ENCODE measurements at regions not wholly inside any gene's neighbourhood (a gene's known extent, or its start where the extent isn't known, plus 50 kb on each side); places are given as distances from the start of the nearest gene placed in this dataset.
A peak's percentile ranks its signal among the peaks of the same experiment; 100 is the strongest.

- DNase-seq = no peak
Measured at GRCh38 chr20:3354247-3354646, 53.2 kb downstream of the DNAAF9 start.

- DNase-seq = no peak
Measured at GRCh38 chr20:3353646-3354045, 53.8 kb downstream of the DNAAF9 start.

DNA sequence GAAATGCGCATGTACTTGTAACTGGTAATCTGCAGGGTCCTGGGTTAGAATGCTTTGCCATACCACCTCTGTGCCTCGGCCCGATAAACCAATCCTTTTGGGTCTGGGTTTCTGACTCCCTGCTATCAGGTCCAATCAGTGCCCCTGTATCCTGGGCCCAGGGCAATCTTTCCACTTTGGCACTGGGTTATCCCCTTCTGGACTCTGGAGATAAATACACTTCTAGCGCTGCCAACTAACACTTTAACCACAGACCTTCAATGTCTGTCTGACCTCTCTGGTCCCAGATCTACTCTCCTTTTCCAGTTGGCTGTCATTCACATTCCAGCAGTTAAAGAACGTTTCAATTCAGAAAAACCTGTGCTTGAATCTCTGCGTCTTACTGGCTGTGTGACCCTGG, 55.3 kb downstream of the DNAAF9 start:
- DNase-seq = no peak

- no peak for DNase-seq
Measured at GRCh38 chr20:3350422-3350821, 57.0 kb downstream of the DNAAF9 start.

GRCh38 chr20:3349786-3350185, 57.7 kb downstream of the DNAAF9 start:
- no peak for DNase-seq

- no peak for DNase-seq
Measured at GRCh38 chr20:3342766-3343165, 64.7 kb downstream of the DNAAF9 start.

GRCh38 chr20:3340443-3340842, 67.0 kb downstream of the DNAAF9 start:
- no peak for DNase-seq

- no peak for DNase-seq
Measured at GRCh38 chr20:3339571-3339970, 67.9 kb downstream of the DNAAF9 start.

DNA sequence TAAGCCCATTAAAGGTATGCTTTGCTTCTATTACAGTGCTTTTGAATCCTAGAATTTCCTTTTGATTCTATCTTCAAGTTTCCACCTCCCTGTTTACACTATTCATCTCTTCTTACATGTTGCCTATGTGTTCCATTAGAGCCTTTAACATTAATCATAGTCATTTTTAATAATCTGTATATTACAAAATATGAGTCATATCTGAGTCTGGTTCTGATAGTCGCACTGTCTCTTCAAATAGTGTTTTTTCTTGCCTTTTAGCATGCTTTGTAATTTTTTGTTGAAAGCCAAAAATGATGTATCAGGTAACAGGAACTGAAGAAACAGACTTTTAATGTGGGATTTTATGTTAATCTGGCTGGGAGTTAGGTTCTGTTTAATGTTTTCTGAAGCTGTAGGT, 68.4 kb downstream of the DNAAF9 start:
- DNase-seq = no peak

GRCh38 chr20:3334156-3334943, 73.1 kb downstream of the DNAAF9 start:
- no peak for DNase-seq

- peak; percentile 39 for DNase-seq
Measured at GRCh38 chr20:3330046-3330741, 77.3 kb downstream of the DNAAF9 start.

GRCh38 chr20:3328501-3328900, 79.0 kb downstream of the DNAAF9 start:
- DNase-seq = no peak

GRCh38 chr20:3326779-3327521, 80.5 kb downstream of the DNAAF9 start:
- no peak for DNase-seq

DNA sequence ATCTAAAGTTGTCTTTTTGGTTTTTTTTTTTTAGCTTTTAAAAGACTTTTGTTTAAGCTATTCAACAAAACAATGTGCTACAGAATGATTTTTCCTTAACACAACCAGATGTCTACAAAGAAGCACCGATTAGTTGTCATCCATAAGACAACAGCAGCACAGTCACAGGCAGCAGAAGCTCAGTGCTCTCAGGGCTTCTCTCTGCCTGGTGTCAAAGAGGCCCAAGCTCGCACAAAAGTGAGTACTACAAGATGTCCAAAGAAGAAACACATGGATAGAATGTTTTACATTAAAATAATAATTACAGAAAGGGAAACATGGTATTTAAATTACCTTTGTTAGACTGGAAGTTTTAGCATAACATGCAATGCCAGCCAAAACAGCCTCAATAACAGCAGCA, 81.6 kb downstream of the DNAAF9 start:
- no peak for DNase-seq

DNA sequence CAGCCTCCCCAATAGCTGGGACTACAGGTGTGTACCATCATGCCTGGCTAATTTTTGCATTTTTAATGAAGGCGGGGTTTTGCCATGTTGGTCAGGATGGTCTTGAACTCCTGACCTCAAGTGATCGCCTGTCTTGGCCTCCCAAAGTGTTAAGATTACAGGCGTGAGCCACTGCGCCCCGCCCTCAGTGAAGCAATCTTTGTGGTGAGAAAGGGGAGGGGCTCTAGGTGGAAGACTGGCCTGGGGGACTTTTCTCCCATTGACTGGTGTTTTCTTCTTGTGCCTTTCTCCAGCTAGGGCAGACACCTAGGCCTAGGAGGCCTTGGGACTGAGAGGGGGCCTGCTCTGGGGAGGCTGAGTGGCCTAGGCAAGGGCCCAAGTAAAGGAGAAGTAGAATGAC, 84.1 kb downstream of the DNAAF9 start:
- DNase-seq = no peak

- DNase-seq = no peak
Measured at GRCh38 chr20:3318226-3318884, 79.4 kb upstream of the SLC4A11 start.

DNA sequence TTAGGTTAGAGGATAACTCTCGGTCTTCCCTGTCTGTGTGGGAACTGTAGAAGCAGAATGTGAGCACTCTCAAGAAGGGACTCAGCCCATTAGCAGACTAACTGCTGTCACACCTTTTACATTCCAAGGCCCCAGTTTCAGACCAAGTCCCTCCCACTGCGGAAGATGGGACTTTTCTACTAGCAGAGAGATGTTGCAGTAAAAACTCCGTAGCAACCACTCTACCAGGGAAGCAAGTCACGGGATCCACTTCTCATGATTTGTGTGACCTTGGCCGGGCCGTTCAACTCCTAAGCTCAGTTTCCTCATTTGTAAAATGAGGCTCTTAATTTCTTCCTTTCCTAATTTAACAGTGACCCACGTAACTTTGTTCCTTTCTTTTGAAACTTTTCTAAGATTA, 77.1 kb upstream of the SLC4A11 start:
- DNase-seq = no peak

GRCh38 chr20:3315136-3315535, 76.1 kb upstream of the SLC4A11 start:
- no peak for DNase-seq

- no peak for DNase-seq
Measured at GRCh38 chr20:3314391-3314790, 75.4 kb upstream of the SLC4A11 start.

DNA sequence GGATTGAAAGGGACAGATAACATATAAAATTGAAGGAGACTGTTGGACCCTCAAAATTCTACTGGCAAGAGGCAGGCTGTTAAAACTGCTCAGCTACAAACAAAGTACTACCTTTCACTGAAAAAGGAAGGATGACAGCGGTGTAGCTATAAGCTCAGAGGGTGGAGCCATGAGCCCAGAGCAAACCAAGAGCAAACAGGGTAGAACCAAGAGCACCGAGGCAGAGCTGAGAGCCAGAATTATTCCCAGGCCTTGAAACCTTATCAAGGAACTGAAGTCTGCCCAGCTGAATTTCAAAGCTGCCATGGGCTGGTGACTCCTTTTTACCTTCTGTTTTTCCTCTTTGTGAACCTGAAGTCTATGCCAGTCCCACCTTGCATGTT, 74.7 kb upstream of the SLC4A11 start:
- DNase-seq = no peak

DNA sequence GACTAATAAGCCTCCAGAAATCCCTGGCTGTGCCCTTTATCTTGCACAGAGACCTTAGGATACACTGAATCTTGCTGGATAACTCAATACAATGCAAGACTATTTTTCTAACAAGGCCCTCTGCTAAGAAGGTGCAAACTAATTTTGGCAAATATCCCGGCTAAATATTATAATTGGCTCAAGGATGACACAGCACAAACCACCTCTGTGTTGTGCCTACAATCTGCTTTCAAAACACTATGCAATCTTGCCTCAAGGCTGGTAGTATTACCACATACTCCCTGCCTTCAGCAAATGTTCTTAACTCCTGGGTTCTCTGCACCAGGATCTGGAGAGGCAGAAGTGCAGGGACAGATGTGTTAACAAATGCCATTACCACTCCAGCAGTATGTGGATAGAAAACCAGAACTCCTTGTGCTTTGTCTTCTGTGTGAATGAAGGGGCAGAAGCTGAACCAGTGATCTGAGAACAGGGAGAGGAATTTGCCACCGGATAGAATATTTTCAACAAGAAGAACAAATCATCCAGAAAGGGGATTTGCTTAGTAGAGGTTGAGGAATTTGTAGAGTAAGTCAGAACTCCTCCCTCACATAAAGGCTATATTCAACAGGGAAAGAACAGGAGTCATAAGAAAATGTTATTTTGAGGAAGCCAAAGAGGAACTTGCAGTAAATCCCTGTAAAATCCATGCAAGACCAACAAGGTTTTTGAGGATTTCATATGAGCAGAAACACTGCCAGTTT, 74.1 kb upstream of the SLC4A11 start:
- no peak for DNase-seq

DNA sequence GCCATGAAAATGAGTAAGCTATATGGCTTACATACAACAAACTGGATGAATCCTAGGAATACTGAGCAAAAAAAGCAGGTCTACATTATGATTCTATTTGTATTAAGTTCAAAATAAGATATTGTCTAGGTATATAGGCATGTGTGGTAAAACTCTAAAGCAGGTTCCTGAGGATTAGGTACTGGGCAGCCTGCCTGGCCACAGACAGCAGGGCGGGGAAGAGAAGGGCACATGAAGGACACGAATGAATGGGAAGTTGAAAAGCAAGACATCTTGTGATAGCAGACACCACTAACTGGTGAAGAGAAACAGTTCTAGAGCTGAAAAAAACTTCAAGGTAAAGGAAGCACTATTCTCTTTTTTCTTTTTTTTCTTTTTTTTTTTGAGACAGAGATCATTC, 72.6 kb upstream of the SLC4A11 start:
- DNase-seq = no peak

GRCh38 chr20:3309226-3309625, 70.2 kb upstream of the SLC4A11 start:
- DNase-seq = no peak

Measured in NCI-H2171 (cell line).